ENCODE measurements at regions not wholly inside any gene's neighbourhood (a gene's known extent, or its start where the extent isn't known, plus 50 kb on each side); places are given as distances from the start of the nearest gene placed in this dataset.

GRCh38 chr5:160511280-160511929, 89.8 kb downstream of the PTTG1 start:
- DNase-seq (ENCODE audit: low read depth), result no peak
